ENCODE measurements at regions not wholly inside any gene's neighbourhood (a gene's known extent, or its start where the extent isn't known, plus 50 kb on each side); places are given as distances from the start of the nearest gene placed in this dataset.

DNA sequence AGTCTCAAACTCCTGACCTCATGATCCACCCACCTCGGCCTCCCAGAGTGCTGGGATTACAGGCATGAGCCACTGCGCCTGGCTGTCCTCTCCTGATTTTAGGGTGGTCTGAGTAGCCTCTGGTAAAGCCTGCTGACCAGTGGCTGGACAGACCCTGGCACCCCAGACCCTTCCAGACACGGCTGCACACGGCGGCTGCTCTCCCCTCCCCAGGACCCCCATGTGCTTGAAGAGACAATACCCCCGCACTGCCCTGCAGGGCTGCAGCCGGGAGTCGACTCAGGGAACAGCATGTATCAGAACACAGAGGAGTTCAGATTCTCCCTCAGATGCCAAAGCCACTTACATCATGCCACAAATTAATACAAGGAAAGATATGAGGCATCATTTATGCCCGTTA is 58.3 kb upstream of the CFAP46 start:
- Histone ChIP-seq H3K9me3 (no peaks in the 10 kb centered on the region), H3K27ac (no peak overlapping the region), H3K4me3 (no peak overlapping the region), H3K4me1 (no peaks in the 10 kb centered on the region), H3K27me3 (peaks cover 0 to 53% of the 10 kb centered on the region in 2 donors), H3K36me3 (no peaks in the 10 kb centered on the region)
- TF ChIP-seq POLR2A (IDR thresholded peaks at IDR 0.05) = no peak
- intact Hi-C loops (cut with DNase I; ENCODE audit: low total_unique reads) = no loop called here
- no peak for DNase-seq (ENCODE audit: low spot score in 2 of 2)

DNA sequence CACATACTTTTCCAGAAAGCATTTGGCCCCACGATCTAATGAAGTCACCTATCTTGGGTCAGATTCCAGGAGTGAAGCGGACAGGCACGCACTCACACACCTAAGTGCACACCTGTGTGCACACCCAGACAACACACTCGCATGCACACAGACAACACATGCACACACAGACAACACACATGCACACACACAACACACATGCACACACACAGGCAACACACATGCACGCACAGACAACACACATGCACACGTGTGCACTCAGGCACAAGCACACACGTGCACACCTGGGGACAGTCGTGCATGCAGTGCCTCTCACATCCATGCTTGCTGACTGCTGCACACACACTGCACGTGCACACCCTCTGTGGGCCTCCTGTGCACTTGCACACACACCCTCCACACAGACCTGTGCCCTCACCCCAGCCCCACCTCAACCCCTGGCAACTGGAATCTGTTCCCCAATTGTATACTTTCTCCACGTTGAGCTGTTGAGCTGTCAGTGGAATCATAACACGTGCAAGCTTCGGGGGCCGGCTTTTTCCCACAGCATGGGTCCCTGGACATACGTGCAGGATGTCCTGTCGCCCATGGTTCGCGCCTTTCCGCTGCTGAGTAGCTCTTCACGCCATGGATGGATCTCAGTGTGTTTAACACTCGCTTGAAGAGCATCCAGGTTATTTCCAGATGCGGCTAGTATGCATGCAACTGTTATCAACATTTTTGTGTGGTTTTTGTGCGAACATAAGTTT is 55.3 kb upstream of the CFAP46 start:
- Histone ChIP-seq H3K36me3 (no peaks in the 10 kb centered on the region), H3K27ac (no peak overlapping the region), H3K4me3 (no peak overlapping the region), H3K9me3 (no peaks in the 10 kb centered on the region), H3K4me1 (no peaks in the 10 kb centered on the region), H3K27me3 (peaks cover 0 to 71% of the 10 kb centered on the region in 2 donors)
- intact Hi-C loops (cut with DNase I; ENCODE audit: low total_unique reads) = no loop called here
- no peak for TF ChIP-seq POLR2AphosphoS5 (IDR thresholded peaks at IDR 0.05)
- TF ChIP-seq, protein P1, sequence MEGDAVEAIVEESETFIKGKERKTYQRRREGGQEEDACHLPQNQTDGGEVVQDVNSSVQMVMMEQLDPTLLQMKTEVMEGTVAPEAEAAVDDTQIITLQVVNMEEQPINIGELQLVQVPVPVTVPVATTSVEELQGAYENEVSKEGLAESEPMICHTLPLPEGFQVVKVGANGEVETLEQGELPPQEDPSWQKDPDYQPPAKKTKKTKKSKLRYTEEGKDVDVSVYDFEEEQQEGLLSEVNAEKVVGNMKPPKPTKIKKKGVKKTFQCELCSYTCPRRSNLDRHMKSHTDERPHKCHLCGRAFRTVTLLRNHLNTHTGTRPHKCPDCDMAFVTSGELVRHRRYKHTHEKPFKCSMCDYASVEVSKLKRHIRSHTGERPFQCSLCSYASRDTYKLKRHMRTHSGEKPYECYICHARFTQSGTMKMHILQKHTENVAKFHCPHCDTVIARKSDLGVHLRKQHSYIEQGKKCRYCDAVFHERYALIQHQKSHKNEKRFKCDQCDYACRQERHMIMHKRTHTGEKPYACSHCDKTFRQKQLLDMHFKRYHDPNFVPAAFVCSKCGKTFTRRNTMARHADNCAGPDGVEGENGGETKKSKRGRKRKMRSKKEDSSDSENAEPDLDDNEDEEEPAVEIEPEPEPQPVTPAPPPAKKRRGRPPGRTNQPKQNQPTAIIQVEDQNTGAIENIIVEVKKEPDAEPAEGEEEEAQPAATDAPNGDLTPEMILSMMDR (IDR thresholded peaks at IDR 0.05) = no peak
- no peak for TF ChIP-seq POLR2A (IDR thresholded peaks at IDR 0.05)
- no peak for DNase-seq (ENCODE audit: low spot score in 2 of 2)

DNA sequence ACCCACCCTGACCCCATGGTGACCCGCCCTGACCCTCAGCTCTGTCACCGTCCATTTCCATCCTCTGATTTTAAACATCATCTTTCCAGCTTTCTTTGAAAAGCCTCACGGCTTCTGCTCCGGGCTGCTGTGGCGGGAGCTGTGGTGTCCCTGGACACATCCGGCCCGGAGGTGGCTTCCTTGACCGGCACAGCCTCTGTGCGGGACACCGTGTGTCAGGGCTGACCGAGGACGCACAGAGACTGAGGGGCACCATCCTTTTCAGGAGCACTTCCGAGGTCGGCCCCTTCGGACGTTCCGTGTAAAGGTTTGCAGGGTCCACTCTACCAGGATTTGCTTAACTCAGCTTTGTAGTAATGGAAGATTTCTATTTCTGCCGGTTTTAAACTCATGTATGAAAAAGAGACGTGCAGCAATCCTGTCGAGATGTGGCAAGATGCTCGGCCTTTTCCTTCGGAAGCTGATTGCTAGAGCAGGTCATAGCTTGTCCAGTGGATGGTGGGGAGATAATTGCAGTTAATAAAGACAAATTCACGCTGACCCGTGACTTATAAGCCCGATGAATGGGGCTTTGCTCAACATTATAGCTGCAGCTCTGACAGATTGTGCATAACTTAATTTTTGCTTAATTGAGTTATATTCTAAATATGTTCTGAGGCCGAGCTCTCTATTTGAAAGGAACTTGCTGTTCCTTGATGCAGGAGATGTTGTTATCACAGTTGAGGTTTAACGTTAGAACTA is 54.4 kb upstream of the CFAP46 start:
- TF ChIP-seq, protein P1 (IDR thresholded peaks at IDR 0.05) = no peak
- TF ChIP-seq POLR2A (IDR thresholded peaks at IDR 0.05) (no peak), POLR2AphosphoS5 (IDR thresholded peaks at IDR 0.05) (no peak)
- Histone ChIP-seq H3K27ac (no peak overlapping the region), H3K4me1 (no peaks in the 10 kb centered on the region), H3K4me3 (no peak overlapping the region), H3K27me3 (peaks cover 0 to 68% of the 10 kb centered on the region in 2 donors), H3K36me3 (no peaks in the 10 kb centered on the region), H3K9me3 (no peaks in the 10 kb centered on the region)
- no peak for DNase-seq (ENCODE audit: low spot score in 2 of 2)
- intact Hi-C loops (cut with DNase I; ENCODE audit: low total_unique reads) = no loop called here

DNA sequence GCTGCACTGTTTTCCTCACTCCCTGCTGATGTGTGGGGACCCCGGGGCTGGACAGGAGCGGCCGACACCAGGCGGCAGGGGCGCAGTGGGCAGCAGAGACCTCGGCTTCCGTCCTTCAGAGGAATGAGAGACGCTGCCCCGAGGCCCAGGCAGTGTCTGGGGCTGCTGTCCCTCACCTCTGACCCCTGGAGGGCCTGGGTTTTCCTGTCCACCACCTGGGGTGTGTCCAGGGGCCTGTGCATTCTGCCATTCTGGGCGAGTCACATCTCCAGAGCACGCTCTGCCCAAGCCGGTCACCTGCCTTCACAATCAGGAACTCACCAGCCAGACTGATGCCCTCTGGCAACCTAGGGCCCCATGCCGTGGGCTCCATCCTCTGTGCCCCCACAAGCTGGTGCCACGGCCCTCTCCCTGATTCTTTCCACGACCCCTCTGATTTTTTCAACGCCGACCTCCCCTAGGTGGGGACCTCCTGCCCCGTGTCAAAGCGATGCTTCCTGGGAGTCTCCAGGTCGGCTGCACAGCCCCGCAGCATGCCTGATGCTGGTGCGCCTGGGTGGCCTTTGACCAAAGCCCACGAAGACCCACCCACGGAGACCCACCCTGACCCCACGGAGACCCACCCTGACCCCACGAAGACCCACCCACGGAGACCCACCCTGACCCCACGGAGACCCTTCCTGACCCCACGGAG is 53.7 kb upstream of the CFAP46 start:
- Histone ChIP-seq H3K36me3 (no peaks in the 10 kb centered on the region), H3K27ac (no peak overlapping the region), H3K4me3 (no peak overlapping the region), H3K9me3 (no peaks in the 10 kb centered on the region), H3K27me3 (peaks cover 0 to 60% of the 10 kb centered on the region in 2 donors), H3K4me1 (no peaks in the 10 kb centered on the region)
- intact Hi-C loops (cut with DNase I; ENCODE audit: low total_unique reads) = no loop called here
- no peak for DNase-seq (ENCODE audit: low spot score in 2 of 2)
- TF ChIP-seq, protein P1 (IDR thresholded peaks at IDR 0.05) = no peak
- TF ChIP-seq POLR2AphosphoS5 (IDR thresholded peaks at IDR 0.05) = no peak
- TF ChIP-seq POLR2A (IDR thresholded peaks at IDR 0.05) = no peak

DNA sequence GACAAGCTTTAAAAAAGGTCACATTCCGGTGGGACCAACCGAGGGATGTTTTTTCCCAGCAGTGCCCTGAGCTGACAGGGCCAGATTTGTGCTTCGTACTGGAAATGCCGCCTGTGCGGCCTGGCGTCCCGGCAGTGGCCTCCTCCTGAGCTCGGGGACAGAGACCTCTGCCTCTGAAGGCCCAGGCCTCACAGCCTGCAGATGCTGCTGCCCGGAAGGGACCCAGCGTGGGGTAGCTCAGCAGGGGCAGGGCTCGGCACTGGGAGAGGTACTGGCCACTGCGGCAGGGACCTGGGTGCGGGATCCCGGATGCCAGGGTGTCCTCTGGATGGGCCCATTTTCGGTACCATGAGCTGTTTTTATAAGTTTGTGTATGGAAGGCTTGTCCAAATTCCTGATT is 52.4 kb upstream of the CFAP46 start:
- Histone ChIP-seq H3K36me3 (no peaks in the 10 kb centered on the region), H3K4me1 (no peaks in the 10 kb centered on the region), H3K27me3 (peaks cover 0 to 54% of the 10 kb centered on the region in 2 donors), H3K9me3 (no peaks in the 10 kb centered on the region), H3K4me3 (peak overlapping the region; percentile 44 to 62 (median 48)), H3K27ac (no peak overlapping the region)
- TF ChIP-seq POLR2AphosphoS5 (IDR thresholded peaks at IDR 0.05) (no peak), POLR2A (IDR thresholded peaks at IDR 0.05) (no peak)
- TF ChIP-seq, protein P1 (IDR thresholded peaks at IDR 0.05) = no peak
- intact Hi-C loops (cut with DNase I; ENCODE audit: low total_unique reads) = no loop called here
- DNase-seq (ENCODE audit: low spot score in 2 of 2) = no peak
